ENCODE measurements at regions not wholly inside any gene's neighbourhood (a gene's known extent, or its start where the extent isn't known, plus 50 kb on each side); places are given as distances from the start of the nearest gene placed in this dataset.

- no peak for TF ChIP-seq EGR1 (IDR thresholded peaks at IDR 0.05)
- no peak for TF ChIP-seq EP300 (IDR thresholded peaks at IDR 0.05; ENCODE audit: borderline replicate concordance)
- TF ChIP-seq TEAD4 (IDR thresholded peaks at IDR 0.05), result no peak
- TF ChIP-seq CEBPB (IDR thresholded peaks at IDR 0.05), result no peak
- TF ChIP-seq TAF1 (IDR thresholded peaks at IDR 0.05; ENCODE audit: low read depth), result no peak
- no peak for TF ChIP-seq USF1 (IDR thresholded peaks at IDR 0.05)
- TF ChIP-seq TCF12 (IDR thresholded peaks at IDR 0.05; ENCODE audit: low read depth), result no peak
- TF ChIP-seq RAD21 (IDR thresholded peaks at IDR 0.05; ENCODE audit: low read depth), result no peak
Observed at GRCh38 chr3:48077815-48078214, 61.6 kb upstream of the MAP4 start.
